ENCODE measurements at regions not wholly inside any gene's neighbourhood (a gene's known extent, or its start where the extent isn't known, plus 50 kb on each side); places are given as distances from the start of the nearest gene placed in this dataset.

- TF ChIP-seq EZH2 (IDR thresholded peaks at IDR 0.05; ENCODE audit: low read length, unreplicated experiment) (no peak), EZH2phosphoT487 (IDR thresholded peaks at IDR 0.05; ENCODE audit: borderline replicate concordance, low read length) (no peak)
- TF ChIP-seq, protein P1, sequence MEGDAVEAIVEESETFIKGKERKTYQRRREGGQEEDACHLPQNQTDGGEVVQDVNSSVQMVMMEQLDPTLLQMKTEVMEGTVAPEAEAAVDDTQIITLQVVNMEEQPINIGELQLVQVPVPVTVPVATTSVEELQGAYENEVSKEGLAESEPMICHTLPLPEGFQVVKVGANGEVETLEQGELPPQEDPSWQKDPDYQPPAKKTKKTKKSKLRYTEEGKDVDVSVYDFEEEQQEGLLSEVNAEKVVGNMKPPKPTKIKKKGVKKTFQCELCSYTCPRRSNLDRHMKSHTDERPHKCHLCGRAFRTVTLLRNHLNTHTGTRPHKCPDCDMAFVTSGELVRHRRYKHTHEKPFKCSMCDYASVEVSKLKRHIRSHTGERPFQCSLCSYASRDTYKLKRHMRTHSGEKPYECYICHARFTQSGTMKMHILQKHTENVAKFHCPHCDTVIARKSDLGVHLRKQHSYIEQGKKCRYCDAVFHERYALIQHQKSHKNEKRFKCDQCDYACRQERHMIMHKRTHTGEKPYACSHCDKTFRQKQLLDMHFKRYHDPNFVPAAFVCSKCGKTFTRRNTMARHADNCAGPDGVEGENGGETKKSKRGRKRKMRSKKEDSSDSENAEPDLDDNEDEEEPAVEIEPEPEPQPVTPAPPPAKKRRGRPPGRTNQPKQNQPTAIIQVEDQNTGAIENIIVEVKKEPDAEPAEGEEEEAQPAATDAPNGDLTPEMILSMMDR (conservative IDR thresholded peaks at IDR 0.05; ENCODE audit: low read depth, low read length) = no peak
Measured at GRCh38 chr4:134027931-134028330, 173.7 kb downstream of the PABPC4L start.

All from PC-3 (cell line).